Neuronal stem cell (in vitro differentiated cells): ENCODE measurements at regions not wholly inside any gene's neighbourhood (a gene's known extent, or its start where the extent isn't known, plus 50 kb on each side); places are given as distances from the start of the nearest gene placed in this dataset.

Source experiments
- DNase-seq: peaks from one replicate; pipeline ENCODE4 v3.0.0-alpha.2; 2013; ENCODE audit warnings: low spot score
- H2AFZ ChIP-seq: one replicate; pipeline ENCODE4 v1.6.1; 2013; ENCODE audit warnings: mild to moderate bottlenecking, low read length, inconsistent platforms
- H2AK5ac ChIP-seq: 2 replicates; pipeline ENCODE4 v1.6.1; 2013; ENCODE audit warnings: low read depth, mild to moderate bottlenecking, inconsistent platforms, low read length, moderate library complexity, mixed read lengths
- H2BK120ac ChIP-seq: 2 replicates; pipeline ENCODE4 v1.6.1; 2013; ENCODE audit warnings: low read depth, mild to moderate bottlenecking, inconsistent platforms, low read length, moderate library complexity, mixed read lengths
- H2BK12ac ChIP-seq: one replicate; pipeline ENCODE4 v1.6.1; 2013; ENCODE audit warnings: low read length, inconsistent platforms
- H2BK15ac ChIP-seq: 2 replicates; pipeline ENCODE4 v1.6.1; 2013; ENCODE audit warnings: mild to moderate bottlenecking, low read length, inconsistent platforms, mixed read lengths
- H2BK5ac ChIP-seq: one replicate; pipeline ENCODE4 v1.6.1; 2013; ENCODE audit warnings: inconsistent platforms, mild to moderate bottlenecking, low read length, moderate library complexity
- H3K14ac ChIP-seq: one replicate; pipeline ENCODE4 v1.6.1; 2013; ENCODE audit warnings: low read length, inconsistent platforms
- H3K18ac ChIP-seq: 2 replicates; pipeline ENCODE4 v1.6.1; 2013; ENCODE audit warnings: low read length, inconsistent platforms
- H3K23ac ChIP-seq: 2 replicates; pipeline ENCODE4 v1.6.1; 2013; ENCODE audit warnings: low read depth, mild to moderate bottlenecking, mixed read lengths, low read length, inconsistent platforms; ENCODE audit not compliant: poor library complexity
- H3K27ac ChIP-seq: replicated peaks from 3 replicates; pipeline ENCODE4 v1.5.1; 2013; ENCODE audit warnings: low read length, inconsistent platforms
- H3K27me3 ChIP-seq, 3 experiments: 2 replicates each; pipeline ENCODE4 v1.6.1; 2013; ENCODE audit warnings: low read length in 3 of 3, mild to moderate bottlenecking in 2 of 3, inconsistent platforms in 1 of 3, low read depth in 1 of 3, mixed read lengths in 1 of 3, moderate library complexity in 1 of 3; ENCODE audit not compliant: control insufficient read depth in 3 of 3, insufficient read depth in 3 of 3
- H3K36me3 ChIP-seq, 2 donors: replicated peaks in 1 of 2; 2 replicates each; pipeline ENCODE4 v1.6.1; 2013; ENCODE audit warnings: low read length in 2 of 2; ENCODE audit not compliant: control insufficient read depth in 2 of 2, insufficient read depth in 2 of 2
- H3K4ac ChIP-seq: 2 replicates; pipeline ENCODE4 v1.6.1; 2013; ENCODE audit warnings: inconsistent platforms, mild to moderate bottlenecking, low read length, moderate library complexity
- H3K4me1 ChIP-seq, 2 donors: 1 replicate in 1 of 2; 2 replicates in 1 of 2; pipeline ENCODE4 v1.6.1; 2013; ENCODE audit warnings: low read length in 2 of 2, low read depth in 1 of 2; ENCODE audit not compliant: control insufficient read depth in 2 of 2, insufficient read depth in 1 of 2
- H3K4me2 ChIP-seq: one replicate; pipeline ENCODE4 v1.6.1; 2013; ENCODE audit warnings: mild to moderate bottlenecking, low read length, inconsistent platforms; ENCODE audit not compliant: insufficient read depth, poor library complexity, severe bottlenecking
- H3K4me3 ChIP-seq, 2 donors: 2 replicates each; pipeline ENCODE4 v1.5.1; 2013; ENCODE audit warnings: low read length in 2 of 2, mild to moderate bottlenecking in 2 of 2, inconsistent platforms in 1 of 2, moderate library complexity in 1 of 2
- H3K79me1 ChIP-seq: one replicate; pipeline ENCODE4 v1.6.1; 2013; ENCODE audit warnings: low read depth, mild to moderate bottlenecking, inconsistent platforms, low read length, moderate library complexity
- H3K9ac ChIP-seq: one replicate; pipeline ENCODE4 v1.6.1; 2013; ENCODE audit warnings: mild to moderate bottlenecking, low read depth, low read length, inconsistent platforms; ENCODE audit not compliant: poor library complexity
- H3K9me3 ChIP-seq, 2 donors: replicated peaks in 1 of 2; 2 replicates each; pipeline versions ENCODE3 to v1.6.1; 2013; ENCODE audit warnings: low read length in 2 of 2, mild to moderate bottlenecking in 2 of 2, inconsistent platforms in 1 of 2, low read depth in 1 of 2, mixed read lengths in 1 of 2, moderate library complexity in 1 of 2; ENCODE audit not compliant: control insufficient read depth in 2 of 2, insufficient read depth in 1 of 2
- H4K8ac ChIP-seq: one replicate; pipeline ENCODE4 v1.6.1; 2013; ENCODE audit warnings: low read depth, mild to moderate bottlenecking, inconsistent platforms, low read length, moderate library complexity
- H4K91ac ChIP-seq: one replicate; pipeline ENCODE4 v1.6.1; 2013; ENCODE audit warnings: low read length, low read depth, mild to moderate bottlenecking, inconsistent platforms; ENCODE audit not compliant: poor library complexity
- WGBS, 2 donors: extraction: QIAGEN DNeasy Blood & Tissue Kit; methylation state at CpG; one replicate each; pipeline ENCODE4 v1.1.7; 2013; ENCODE audit warnings: missing lambda C conversion rate in 2 of 2, mixed read lengths in 1 of 2; ENCODE audit not compliant: insufficient read length in 2 of 2, insufficient replicate concordance in 1 of 2; ENCODE audit errors: extremely low coverage in 2 of 2; 5-methylcytosine and 5-hydroxymethylcytosine counted together

- H2BK15ac ChIP-seq, result no peak overlapping the region
- H3K14ac ChIP-seq, result no peak overlapping the region
- no peak overlapping the region for H2AK5ac ChIP-seq
- no peaks in the 10 kb centered on the region for H3K79me1 ChIP-seq
- no peak overlapping the region for H2BK12ac ChIP-seq
- H3K9ac ChIP-seq, result no peak overlapping the region
- H3K23ac ChIP-seq, result no peak overlapping the region
- H3K18ac ChIP-seq, result no peak overlapping the region
- no peak overlapping the region for H2BK5ac ChIP-seq
- no peak overlapping the region for H3K4ac ChIP-seq
- no peak overlapping the region for H3K27ac ChIP-seq
- H2AFZ ChIP-seq, result no peak overlapping the region
- H3K36me3 ChIP-seq, result no peaks in the 10 kb centered on the region
- no peak overlapping the region for H2BK120ac ChIP-seq
- no peak for DNase-seq
- no peaks in the 10 kb centered on the region for H3K9me3 ChIP-seq
- no peaks in the 10 kb centered on the region for H3K4me1 ChIP-seq
- H4K91ac ChIP-seq, result no peak overlapping the region
- H3K27me3 ChIP-seq, result no peaks in the 10 kb centered on the region
- no peak overlapping the region for H4K8ac ChIP-seq
- H3K4me2 ChIP-seq, result no peak overlapping the region
- no peak overlapping the region for H3K4me3 ChIP-seq
These were observed 440.3 kb upstream of the HS3ST5 start for GRCh38 chr6:114783083-114783482.

GRCh38 chr6:114764866-114765265 lies 422.0 kb upstream of the HS3ST5 start:
- H2AK5ac ChIP-seq, result no peak overlapping the region
- H3K9me3 ChIP-seq, result no peaks in the 10 kb centered on the region
- H4K8ac ChIP-seq, result no peak overlapping the region
- no CpG with 5 or more reads among the region's 2 CpGs for WGBS, 2 donors
- H3K4ac ChIP-seq, result no peak overlapping the region
- H3K27ac ChIP-seq, result no peak overlapping the region
- no peaks in the 10 kb centered on the region for H3K36me3 ChIP-seq
- peaks cover 0 to 2% of the 10 kb centered on the region in 2 donors for H3K4me1 ChIP-seq
- H3K27me3 ChIP-seq, result no peaks in the 10 kb centered on the region
- H3K4me2 ChIP-seq, result no peak overlapping the region
- no peak overlapping the region for H4K91ac ChIP-seq
- no peak for DNase-seq
- no peak overlapping the region for H2BK5ac ChIP-seq
- H3K4me3 ChIP-seq, result no peak overlapping the region
- H3K79me1 ChIP-seq, result no peaks in the 10 kb centered on the region
- no peak overlapping the region for H2BK120ac ChIP-seq
- no peak overlapping the region for H3K14ac ChIP-seq
- H2BK12ac ChIP-seq, result no peak overlapping the region
- no peak overlapping the region for H3K23ac ChIP-seq
- no peak overlapping the region for H2AFZ ChIP-seq
- no peak overlapping the region for H3K9ac ChIP-seq
- no peak overlapping the region for H2BK15ac ChIP-seq
- H3K18ac ChIP-seq, result no peak overlapping the region

GRCh38 chr6:114762145-114762544 lies 419.3 kb upstream of the HS3ST5 start:
- Histone ChIP-seq H2BK120ac (no peak overlapping the region), H3K36me3 (no peaks in the 10 kb centered on the region), H4K91ac (no peak overlapping the region), H2AFZ (no peak overlapping the region), H4K8ac (no peak overlapping the region), H2BK12ac (no peak overlapping the region), H3K4me3 (no peak overlapping the region), H3K23ac (no peak overlapping the region), H3K9me3 (no peaks in the 10 kb centered on the region), H3K4ac (no peak overlapping the region), H3K9ac (no peak overlapping the region), H3K18ac (no peak overlapping the region), H2BK5ac (no peak overlapping the region), H3K27ac (no peak overlapping the region), H2AK5ac (no peak overlapping the region), H3K14ac (no peak overlapping the region), H2BK15ac (no peak overlapping the region), H3K27me3 (no peaks in the 10 kb centered on the region), H3K4me1 (peaks cover 0 to 2% of the 10 kb centered on the region in 2 donors), H3K79me1 (no peaks in the 10 kb centered on the region), H3K4me2 (no peak overlapping the region)
- no CpG with 5 or more reads among the region's 4 CpGs for WGBS, 2 donors
- no peak for DNase-seq

GRCh38 chr6:114747995-114748625 lies 405.3 kb upstream of the HS3ST5 start:
- Histone ChIP-seq H3K79me1 (no peaks in the 10 kb centered on the region), H3K9ac (no peak overlapping the region), H2AK5ac (no peak overlapping the region), H3K4me2 (no peak overlapping the region), H3K18ac (no peak overlapping the region), H3K4me3 (no peak overlapping the region), H3K9me3 (no peaks in the 10 kb centered on the region), H3K27me3 (no peaks in the 10 kb centered on the region), H2AFZ (peak overlapping the region; percentile 42), H2BK15ac (no peak overlapping the region), H2BK5ac (no peak overlapping the region), H4K8ac (no peak overlapping the region), H2BK120ac (no peak overlapping the region), H2BK12ac (no peak overlapping the region), H3K36me3 (no peaks in the 10 kb centered on the region), H3K27ac (no peak overlapping the region), H3K23ac (no peak overlapping the region), H3K14ac (no peak overlapping the region), H4K91ac (no peak overlapping the region), H3K4me1 (no peaks in the 10 kb centered on the region), H3K4ac (no peak overlapping the region)
- peak; percentile 14 for DNase-seq
- no CpG with 5 or more reads among the region's 6 CpGs for WGBS, 2 donors
